OCI-LY3 (cell line): ENCODE measurements at regions not wholly inside any gene's neighbourhood (a gene's known extent, or its start where the extent isn't known, plus 50 kb on each side); places are given as distances from the start of the nearest gene placed in this dataset.

Experiments used
- H2AFZ ChIP-seq: fragments of 200-600, 300-600 bp; shearing (Covaris generic); 2 replicates; pipeline ENCODE4 v1.6.0; 2014; ENCODE audit warnings: antibody characterized with exemption, low read depth, low read length
- H3K27ac ChIP-seq: fragments of 200-600, 300-600 bp; sonication (generic); 2 replicates; pipeline ENCODE4 v1.5.1; 2014; ENCODE audit warnings: mild to moderate bottlenecking, low read length, moderate library complexity, mixed read lengths
- H3K27me3 ChIP-seq: fragments of 200-600, 300-600 bp; sonication (generic); 2 replicates; pipeline ENCODE4 v1.6.1; 2014; ENCODE audit warnings: low read depth, low read length, mixed read lengths
- H3K36me3 ChIP-seq: fragments of 200-600, 300-600 bp; sonication (generic); replicated peaks from 2 replicates; pipeline ENCODE3; 2014; ENCODE audit warnings: low read depth, low read length, mixed read lengths
- H3K4me1 ChIP-seq: fragments of 300-600, 200-600 bp; sonication (generic); 2 replicates; pipeline ENCODE4 v1.6.1; 2014; ENCODE audit warnings: low read length, mixed read lengths
- H3K4me2 ChIP-seq: fragments of 200-600, 300-600 bp; sonication (generic); 2 replicates; pipeline ENCODE4 v1.6.1; 2014; ENCODE audit warnings: low read length, mixed read lengths
- H3K4me3 ChIP-seq: fragments of 300-600, 200-600 bp; sonication (generic); 2 replicates; pipeline ENCODE4 v1.5.1; 2014; ENCODE audit warnings: antibody characterized with exemption, mild to moderate bottlenecking, low read length, moderate library complexity
- H3K79me2 ChIP-seq: fragments of 300-600, 200-600 bp; shearing (Covaris generic); 2 replicates; pipeline ENCODE4 v1.6.1; 2014; ENCODE audit warnings: mild to moderate bottlenecking, low read length, mixed read lengths
- H3K9ac ChIP-seq: fragments of 300-600, 200-600 bp; shearing (Covaris generic); 2 replicates; pipeline ENCODE4 v1.6.0; 2014; ENCODE audit warnings: mild to moderate bottlenecking, low read length, moderate library complexity
- H3K9me3 ChIP-seq: fragments of 200-600, 300-600 bp; shearing (Covaris generic); 2 replicates; pipeline ENCODE4 v1.6.1; 2014; ENCODE audit warnings: low read length, mixed read lengths; ENCODE audit not compliant: insufficient read depth
- H4K20me1 ChIP-seq: fragments of 200-600, 300-600 bp; sonication (generic); 2 replicates; pipeline ENCODE4 v1.6.1; 2016; ENCODE audit warnings: low read length, mixed read lengths; ENCODE audit not compliant: insufficient read depth
- CTCF ChIP-seq: fragments of 200-600, 300-600 bp; sonication (generic); IDR thresholded peaks from 2 replicates; pipeline ENCODE4 v1.5.1; 2014; ENCODE audit warnings: antibody characterized with exemption, low read length, low read depth
- EZH2phosphoT487 ChIP-seq: fragments of 200-600 bp; shearing (Covaris generic); IDR thresholded peaks from 2 replicates; pipeline ENCODE4 v1.6.1; 2018; ENCODE audit warnings: antibody characterized with exemption, mixed run types, low read depth

DNA sequence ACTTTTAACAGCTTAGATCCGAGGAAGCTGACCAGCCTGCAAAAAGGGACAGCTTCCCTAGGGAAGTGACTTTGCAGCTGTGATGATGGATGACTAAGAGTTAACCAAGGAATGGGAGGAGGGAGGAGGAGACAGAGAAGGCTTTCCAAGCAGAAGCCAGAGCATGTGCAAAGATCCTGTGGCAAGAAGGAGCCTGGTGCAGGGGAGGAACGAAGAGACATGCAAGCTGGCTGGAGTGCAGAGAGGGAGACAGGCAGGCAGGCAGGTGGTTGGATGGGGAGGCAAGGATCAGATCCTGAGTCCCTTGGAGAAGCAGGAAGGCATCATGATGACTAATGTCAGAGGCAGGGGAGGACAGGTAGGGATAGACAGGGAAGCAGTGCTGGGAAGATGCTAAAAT is 148.8 kb downstream of the PFKFB3 start:
- H2AFZ ChIP-seq, result no peak overlapping the region
- H4K20me1 ChIP-seq, result no peaks in the 10 kb centered on the region
- no peaks in the 10 kb centered on the region for H3K79me2 ChIP-seq
- peaks cover 5% of the 10 kb centered on the region for H3K36me3 ChIP-seq
- H3K9me3 ChIP-seq, result peaks cover 14% of the 10 kb centered on the region
- no peaks in the 10 kb centered on the region for H3K27me3 ChIP-seq
- peak overlapping the region; percentile 98 for H3K27ac ChIP-seq
- H3K4me2 ChIP-seq, result peak overlapping the region; percentile 80; the same call in 1 of the 2 replicates
- TF ChIP-seq EZH2phosphoT487 (no peak), CTCF (no peak)
- peak overlapping the region; percentile 23 for H3K9ac ChIP-seq
- peaks cover 51% of the 10 kb centered on the region for H3K4me1 ChIP-seq
- H3K4me3 ChIP-seq, result no peak overlapping the region

GRCh38 chr10:6353526-6353925 is 150.8 kb downstream of the PFKFB3 start:
- Histone ChIP-seq H3K9ac (no peak overlapping the region), H3K27me3 (no peaks in the 10 kb centered on the region), H3K9me3 (peaks cover 11% of the 10 kb centered on the region), H4K20me1 (no peaks in the 10 kb centered on the region), H3K4me2 (no peak overlapping the region), H3K4me3 (no peak overlapping the region), H3K79me2 (no peaks in the 10 kb centered on the region), H3K27ac (no peak overlapping the region), H3K4me1 (peaks cover 35% of the 10 kb centered on the region), H2AFZ (no peak overlapping the region), H3K36me3 (peaks cover 6% of the 10 kb centered on the region)
- TF ChIP-seq CTCF, result no peak
- no peak for TF ChIP-seq EZH2phosphoT487

GRCh38 chr10:6354168-6354772 is 151.5 kb downstream of the PFKFB3 start:
- H3K4me3 ChIP-seq, result no peak overlapping the region
- H3K36me3 ChIP-seq, result peaks cover 6% of the 10 kb centered on the region
- no peak overlapping the region for H2AFZ ChIP-seq
- no peaks in the 10 kb centered on the region for H4K20me1 ChIP-seq
- peaks cover 28% of the 10 kb centered on the region for H3K4me1 ChIP-seq
- H3K79me2 ChIP-seq, result no peaks in the 10 kb centered on the region
- no peak overlapping the region for H3K9ac ChIP-seq
- H3K4me2 ChIP-seq, result no peak overlapping the region
- H3K9me3 ChIP-seq, result peaks cover 7% of the 10 kb centered on the region
- TF ChIP-seq EZH2phosphoT487 (no peak), CTCF (no peak)
- no peak overlapping the region for H3K27ac ChIP-seq
- no peaks in the 10 kb centered on the region for H3K27me3 ChIP-seq

GRCh38 chr10:6356280-6356793 is 153.6 kb downstream of the PFKFB3 start:
- TF ChIP-seq EZH2phosphoT487, result no peak
- Histone ChIP-seq H3K79me2 (no peaks in the 10 kb centered on the region), H3K27ac (no peak overlapping the region), H3K4me2 (no peak overlapping the region), H3K36me3 (peaks cover 6% of the 10 kb centered on the region), H3K4me1 (peaks cover 7% of the 10 kb centered on the region), H2AFZ (no peak overlapping the region), H3K9ac (no peak overlapping the region), H4K20me1 (no peaks in the 10 kb centered on the region), H3K4me3 (no peak overlapping the region), H3K9me3 (peaks cover 7% of the 10 kb centered on the region), H3K27me3 (no peaks in the 10 kb centered on the region)
